Muscle of leg (tissue), 3 donors: ENCODE measurements at regions not wholly inside any gene's neighbourhood (a gene's known extent, or its start where the extent isn't known, plus 50 kb on each side); places are given as distances from the start of the nearest gene placed in this dataset.

Experiments
- DNase-seq: peaks from one replicate; pipeline ENCODE4 v3.0.0; 2013
- H3K27ac ChIP-seq: one replicate; pipeline ENCODE4 v1.5.1; 2013; ENCODE audit warnings: mild to moderate bottlenecking, low read length, control low read depth
- H3K27me3 ChIP-seq: one replicate; pipeline ENCODE4 v1.6.1; 2013; ENCODE audit warnings: low read length; ENCODE audit not compliant: control insufficient read depth, insufficient read depth
- H3K36me3 ChIP-seq: one replicate; pipeline ENCODE4 v1.6.1; 2013; ENCODE audit warnings: low read length; ENCODE audit not compliant: control insufficient read depth, insufficient read depth
- H3K4me1 ChIP-seq: one replicate; pipeline ENCODE4 v1.6.1; 2013; ENCODE audit warnings: low read length; ENCODE audit not compliant: control insufficient read depth, insufficient read depth
- H3K4me3 ChIP-seq: one replicate; pipeline ENCODE4 v1.5.1; 2013; ENCODE audit warnings: low read length, control low read depth
- H3K9me3 ChIP-seq: replicated peaks from 2 replicates; pipeline ENCODE4 v1.6.1; 2013; ENCODE audit warnings: low read depth, low read length; ENCODE audit not compliant: control insufficient read depth
- WGBS: methylation state at CpG from one replicate; pipeline ENCODE4 v1.1.5; 2013; ENCODE audit warnings: missing lambda C conversion rate; ENCODE audit not compliant: insufficient coverage; 5-methylcytosine and 5-hydroxymethylcytosine counted together

GRCh38 chr11:80519596-80520506, 1079.0 kb upstream of the TENM4 start:
- H3K27ac ChIP-seq: no peak overlapping the region
- H3K27me3 ChIP-seq: no peaks in the 10 kb centered on the region
- WGBS: 20% methylated on average over 1 of the region's 7 CpGs
- H3K9me3 ChIP-seq: no peaks in the 10 kb centered on the region
- no peak overlapping the region for H3K4me3 ChIP-seq
- no peaks in the 10 kb centered on the region for H3K4me1 ChIP-seq
- no peak for DNase-seq
- no peaks in the 10 kb centered on the region for H3K36me3 ChIP-seq

- Histone ChIP-seq H3K27me3 (no peaks in the 10 kb centered on the region), H3K4me1 (no peaks in the 10 kb centered on the region), H3K36me3 (no peaks in the 10 kb centered on the region), H3K27ac (no peak overlapping the region), H3K4me3 (no peak overlapping the region), H3K9me3 (no peaks in the 10 kb centered on the region)
- no CpG with 5 or more reads among the region's 2 CpGs for WGBS
- DNase-seq: no peak
Observed at GRCh38 chr11:80517701-80518100, 1076.9 kb upstream of the TENM4 start.

- no CpG with 5 or more reads among the region's 1 CpG for WGBS
- Histone ChIP-seq H3K9me3 (no peaks in the 10 kb centered on the region), H3K27ac (no peak overlapping the region), H3K4me3 (no peak overlapping the region), H3K27me3 (no peaks in the 10 kb centered on the region), H3K4me1 (no peaks in the 10 kb centered on the region), H3K36me3 (no peaks in the 10 kb centered on the region)
- DNase-seq: no peak
Observed at GRCh38 chr11:80515097-80515496, 1074.3 kb upstream of the TENM4 start.

GRCh38 chr11:80512491-80512890, 1071.7 kb upstream of the TENM4 start:
- Histone ChIP-seq H3K4me3 (no peak overlapping the region), H3K4me1 (no peaks in the 10 kb centered on the region), H3K27me3 (no peaks in the 10 kb centered on the region), H3K36me3 (no peaks in the 10 kb centered on the region), H3K27ac (no peak overlapping the region), H3K9me3 (peaks cover 3% of the 10 kb centered on the region)
- no CpG with 5 or more reads among the region's 3 CpGs for WGBS
- no peak for DNase-seq

GRCh38 chr11:80505771-80506170, 1064.9 kb upstream of the TENM4 start:
- Histone ChIP-seq H3K27me3 (no peaks in the 10 kb centered on the region), H3K4me1 (no peaks in the 10 kb centered on the region), H3K4me3 (no peak overlapping the region), H3K9me3 (peaks cover 4% of the 10 kb centered on the region), H3K27ac (no peak overlapping the region), H3K36me3 (no peaks in the 10 kb centered on the region)
- 79% methylated on average over 8 of the region's 8 CpGs for WGBS
- DNase-seq: no peak

GRCh38 chr11:80503990-80504389, 1063.2 kb upstream of the TENM4 start:
- no CpG with 5 or more reads among the region's 1 CpG for WGBS
- no peak for DNase-seq
- Histone ChIP-seq H3K4me1 (no peaks in the 10 kb centered on the region), H3K9me3 (peaks cover 4% of the 10 kb centered on the region), H3K27me3 (no peaks in the 10 kb centered on the region), H3K36me3 (no peaks in the 10 kb centered on the region), H3K4me3 (no peak overlapping the region), H3K27ac (no peak overlapping the region)

- no peak overlapping the region for H3K27ac ChIP-seq
- H3K4me3 ChIP-seq: no peak overlapping the region
- no peak for DNase-seq
- peaks cover 2% of the 10 kb centered on the region for H3K9me3 ChIP-seq
- H3K27me3 ChIP-seq: no peaks in the 10 kb centered on the region
- no peaks in the 10 kb centered on the region for H3K36me3 ChIP-seq
- no peaks in the 10 kb centered on the region for H3K4me1 ChIP-seq
- no CpG with 5 or more reads among the region's 3 CpGs for WGBS
Observed at GRCh38 chr11:80502511-80502910, 1061.7 kb upstream of the TENM4 start.

- H3K9me3 ChIP-seq: peaks cover 9% of the 10 kb centered on the region
- no peak overlapping the region for H3K27ac ChIP-seq
- no peaks in the 10 kb centered on the region for H3K4me1 ChIP-seq
- H3K27me3 ChIP-seq: no peaks in the 10 kb centered on the region
- no peaks in the 10 kb centered on the region for H3K36me3 ChIP-seq
- DNase-seq: no peak
- no peak overlapping the region for H3K4me3 ChIP-seq
Observed at GRCh38 chr11:80495116-80495515, 1054.3 kb upstream of the TENM4 start.

GRCh38 chr11:80487952-80488351, 1047.1 kb upstream of the TENM4 start:
- Histone ChIP-seq H3K9me3 (no peaks in the 10 kb centered on the region), H3K4me1 (no peaks in the 10 kb centered on the region), H3K27ac (no peak overlapping the region), H3K36me3 (no peaks in the 10 kb centered on the region), H3K4me3 (no peak overlapping the region), H3K27me3 (no peaks in the 10 kb centered on the region)
- no peak for DNase-seq

GRCh38 chr11:80486678-80487077, 1045.8 kb upstream of the TENM4 start:
- no peak overlapping the region for H3K27ac ChIP-seq
- no peaks in the 10 kb centered on the region for H3K4me1 ChIP-seq
- H3K36me3 ChIP-seq: no peaks in the 10 kb centered on the region
- no peaks in the 10 kb centered on the region for H3K9me3 ChIP-seq
- no peak for DNase-seq
- H3K4me3 ChIP-seq: no peak overlapping the region
- H3K27me3 ChIP-seq: no peaks in the 10 kb centered on the region
- no CpG with 5 or more reads among the region's 4 CpGs for WGBS

GRCh38 chr11:80477178-80477577, 1036.3 kb upstream of the TENM4 start:
- no peaks in the 10 kb centered on the region for H3K9me3 ChIP-seq
- no peak for DNase-seq
- no peaks in the 10 kb centered on the region for H3K36me3 ChIP-seq
- H3K27ac ChIP-seq: no peak overlapping the region
- H3K4me1 ChIP-seq: no peaks in the 10 kb centered on the region
- no peak overlapping the region for H3K4me3 ChIP-seq
- H3K27me3 ChIP-seq: no peaks in the 10 kb centered on the region
- no CpG with 5 or more reads among the region's 2 CpGs for WGBS
